ENCODE measurements at regions not wholly inside any gene's neighbourhood (a gene's known extent, or its start where the extent isn't known, plus 50 kb on each side); places are given as distances from the start of the nearest gene placed in this dataset.

DNA sequence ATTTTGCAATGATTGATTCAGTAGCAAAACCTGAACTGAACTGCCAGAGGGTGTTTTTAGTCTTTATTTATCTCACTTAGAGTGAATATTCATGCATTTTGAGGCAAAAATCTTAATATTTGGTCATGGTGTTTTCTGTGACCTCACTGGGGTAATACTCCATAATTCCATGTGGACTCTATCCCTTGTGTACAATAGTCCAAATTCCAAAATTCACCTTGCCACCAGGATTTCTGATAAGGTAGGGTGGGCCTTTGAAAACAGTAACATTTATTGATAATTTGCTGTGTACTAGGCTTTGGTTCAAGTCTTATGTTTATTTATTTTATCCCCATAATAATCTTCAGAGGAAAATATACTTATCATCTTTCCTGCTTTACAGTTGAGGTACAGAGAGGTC, 68.4 kb upstream of the PDE5A start:
- Histone ChIP-seq H3K27ac (ENCODE audit: low read depth, low read length) (no peak overlapping the region), H3K27me3 (ENCODE audit: insufficient read depth, low read length, poor library complexity, severe bottlenecking) (no peaks in the 10 kb centered on the region), H3K36me3 (ENCODE audit: insufficient read depth, low read length) (no peaks in the 10 kb centered on the region), H3K4me1 (ENCODE audit: insufficient read depth, low read length) (no peaks in the 10 kb centered on the region), H3K9me3 (ENCODE audit: low read length) (no peaks in the 10 kb centered on the region), H3K4me3 (ENCODE audit: low read length) (no peak overlapping the region)
- ChIA-PET CTCF (no interaction called here), POLR2A (no interaction called here)
- no peaks in the 10 kb centered on the region for H3K36me3 Mint-ChIP-seq
- peaks cover 0 to 27% of the 10 kb centered on the region in 2 donors for H3K27me3 Mint-ChIP-seq
- H3K4me3 Mint-ChIP-seq = no peak overlapping the region
- H3K27ac Mint-ChIP-seq = no peak overlapping the region
- no peaks in the 10 kb centered on the region for H3K4me1 Mint-ChIP-seq
- DNase-seq = no peak
- H3K9me3 Mint-ChIP-seq = peaks cover 0 to 5% (median 2%) of the 10 kb centered on the region in 5 donors

DNA sequence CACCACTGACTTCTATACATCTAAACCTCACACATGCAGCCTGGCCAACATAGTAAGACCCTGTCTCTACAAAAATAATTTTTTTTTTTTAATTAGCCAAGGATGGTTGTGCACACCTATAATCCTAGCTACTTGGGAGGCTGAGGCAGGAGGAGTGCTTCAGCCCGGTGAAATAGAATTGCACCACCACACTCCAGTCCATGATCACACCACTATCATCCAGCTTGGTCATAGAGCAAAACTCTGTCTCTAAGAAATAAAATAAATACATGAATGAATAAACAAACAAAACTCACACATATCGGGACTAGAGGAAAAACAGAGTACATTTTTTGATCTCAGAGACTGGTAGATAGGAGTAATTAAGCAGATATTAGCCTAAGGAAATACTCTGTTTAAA, 66.6 kb upstream of the PDE5A start:
- Histone ChIP-seq H3K4me1 (ENCODE audit: insufficient read depth, low read length) (no peaks in the 10 kb centered on the region), H3K4me3 (ENCODE audit: low read length) (no peak overlapping the region), H3K36me3 (ENCODE audit: insufficient read depth, low read length) (no peaks in the 10 kb centered on the region), H3K9me3 (ENCODE audit: low read length) (no peaks in the 10 kb centered on the region), H3K27ac (ENCODE audit: low read depth, low read length) (no peak overlapping the region), H3K27me3 (ENCODE audit: insufficient read depth, low read length, poor library complexity, severe bottlenecking) (no peaks in the 10 kb centered on the region)
- H3K27ac Mint-ChIP-seq = no peak overlapping the region
- H3K4me1 Mint-ChIP-seq = no peaks in the 10 kb centered on the region
- peaks cover 0 to 34% of the 10 kb centered on the region in 2 donors for H3K27me3 Mint-ChIP-seq
- peaks cover 7 to 15% (median 12%) of the 10 kb centered on the region in 5 donors for H3K9me3 Mint-ChIP-seq
- H3K4me3 Mint-ChIP-seq = no peak overlapping the region
- POLR2A ChIA-PET = interaction anchor here (0.6 kb wide), 1 partner anchor 470 kb away, joined by 3 read pairs; no protein-coding TSS in a partner anchor
- DNase-seq = no peak
- H3K36me3 Mint-ChIP-seq = peaks cover 0 to 3% (median 0%) of the 10 kb centered on the region in 3 donors
- CTCF ChIA-PET = no interaction called here

DNA sequence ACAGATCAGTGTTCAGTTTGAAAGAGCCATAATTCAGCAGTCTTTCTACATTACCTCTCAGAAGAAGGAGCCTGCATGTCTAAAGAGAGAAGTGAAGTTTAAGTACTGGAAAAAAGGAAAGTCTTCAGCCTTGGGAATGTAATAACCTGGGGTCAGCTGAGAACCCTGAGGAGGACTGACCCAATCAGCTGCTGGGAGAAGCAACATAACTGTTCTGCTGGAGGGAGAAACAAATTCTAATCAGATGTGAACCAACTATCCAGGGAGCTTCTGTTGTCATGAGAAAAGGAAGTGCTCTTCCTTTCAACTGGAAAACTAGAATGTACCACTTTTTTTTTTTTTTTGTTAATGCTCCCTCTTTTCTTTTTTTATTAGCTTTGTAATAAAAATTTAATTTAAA, 64.5 kb upstream of the PDE5A start:
- H3K36me3 Mint-ChIP-seq = peaks cover 0 to 3% (median 0%) of the 10 kb centered on the region in 3 donors
- H3K27ac ChIP-seq (ENCODE audit: low read depth, low read length) = no peak overlapping the region
- ChIA-PET POLR2A (no interaction called here), CTCF (no interaction called here)
- H3K4me1 ChIP-seq (ENCODE audit: insufficient read depth, low read length) = no peaks in the 10 kb centered on the region
- peaks cover 5 to 15% (median 11%) of the 10 kb centered on the region in 5 donors for H3K9me3 Mint-ChIP-seq
- no peak overlapping the region for H3K4me3 ChIP-seq (ENCODE audit: low read length)
- DNase-seq = no peak
- peaks cover 0 to 34% of the 10 kb centered on the region in 2 donors for H3K27me3 Mint-ChIP-seq
- H3K9me3 ChIP-seq (ENCODE audit: low read length) = no peaks in the 10 kb centered on the region
- H3K27ac Mint-ChIP-seq = no peak overlapping the region
- no peak overlapping the region for H3K4me3 Mint-ChIP-seq
- no peaks in the 10 kb centered on the region for H3K36me3 ChIP-seq (ENCODE audit: insufficient read depth, low read length)
- no peaks in the 10 kb centered on the region for H3K4me1 Mint-ChIP-seq
- H3K27me3 ChIP-seq (ENCODE audit: insufficient read depth, low read length, poor library complexity, severe bottlenecking) = no peaks in the 10 kb centered on the region

DNA sequence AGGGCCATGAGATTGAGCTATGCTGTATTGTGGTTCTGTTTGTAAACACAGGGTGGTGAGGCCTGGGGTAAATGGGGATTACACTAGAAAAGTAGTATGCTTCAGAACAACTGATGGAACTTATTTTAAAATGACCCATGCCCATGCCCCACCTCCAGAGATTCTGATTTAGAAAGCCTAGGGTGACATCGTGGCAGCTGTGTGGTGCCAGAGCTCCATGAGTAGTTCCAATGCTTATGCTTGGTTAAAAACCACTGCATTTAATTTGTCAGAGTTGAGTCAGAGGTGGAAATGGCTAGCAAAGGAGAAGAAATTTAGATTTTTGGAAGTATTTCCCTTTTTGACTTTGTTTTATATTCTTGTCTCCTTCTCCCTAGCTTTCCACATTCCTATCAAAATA, 63.4 kb upstream of the PDE5A start:
- Histone ChIP-seq H3K36me3 (ENCODE audit: insufficient read depth, low read length) (no peaks in the 10 kb centered on the region), H3K27ac (ENCODE audit: low read depth, low read length) (no peak overlapping the region), H3K4me1 (ENCODE audit: insufficient read depth, low read length) (no peaks in the 10 kb centered on the region), H3K4me3 (ENCODE audit: low read length) (no peak overlapping the region), H3K27me3 (ENCODE audit: insufficient read depth, low read length, poor library complexity, severe bottlenecking) (no peaks in the 10 kb centered on the region), H3K9me3 (ENCODE audit: low read length) (no peaks in the 10 kb centered on the region)
- peaks cover 0 to 34% of the 10 kb centered on the region in 2 donors for H3K27me3 Mint-ChIP-seq
- H3K4me1 Mint-ChIP-seq = no peaks in the 10 kb centered on the region
- ChIA-PET POLR2A (no interaction called here), CTCF (no interaction called here)
- H3K9me3 Mint-ChIP-seq = peaks cover 5 to 15% (median 11%) of the 10 kb centered on the region in 5 donors
- DNase-seq = no peak
- H3K4me3 Mint-ChIP-seq = no peak overlapping the region
- no peak overlapping the region for H3K27ac Mint-ChIP-seq
- peaks cover 0 to 3% (median 0%) of the 10 kb centered on the region in 3 donors for H3K36me3 Mint-ChIP-seq

- no peak overlapping the region for H3K27ac Mint-ChIP-seq
- no peak for DNase-seq
- peaks cover 5 to 15% (median 11%) of the 10 kb centered on the region in 5 donors for H3K9me3 Mint-ChIP-seq
- H3K36me3 Mint-ChIP-seq = peaks cover 0 to 3% (median 0%) of the 10 kb centered on the region in 3 donors
- H3K4me1 Mint-ChIP-seq = no peaks in the 10 kb centered on the region
- no peak overlapping the region for H3K27ac ChIP-seq (ENCODE audit: low read depth, low read length)
- no peaks in the 10 kb centered on the region for H3K4me1 ChIP-seq (ENCODE audit: insufficient read depth, low read length)
- CTCF ChIA-PET = no interaction called here
- H3K27me3 Mint-ChIP-seq = peaks cover 0 to 33% of the 10 kb centered on the region in 2 donors
- no peaks in the 10 kb centered on the region for H3K27me3 ChIP-seq (ENCODE audit: insufficient read depth, low read length, poor library complexity, severe bottlenecking)
- no peaks in the 10 kb centered on the region for H3K36me3 ChIP-seq (ENCODE audit: insufficient read depth, low read length)
- H3K9me3 ChIP-seq (ENCODE audit: low read length) = no peaks in the 10 kb centered on the region
- H3K4me3 Mint-ChIP-seq = no peak overlapping the region
- POLR2A ChIA-PET = no interaction called here
- H3K4me3 ChIP-seq (ENCODE audit: low read length) = no peak overlapping the region
These were observed 62.3 kb upstream of the PDE5A start for GRCh38 chr4:119690871-119691270.

DNA sequence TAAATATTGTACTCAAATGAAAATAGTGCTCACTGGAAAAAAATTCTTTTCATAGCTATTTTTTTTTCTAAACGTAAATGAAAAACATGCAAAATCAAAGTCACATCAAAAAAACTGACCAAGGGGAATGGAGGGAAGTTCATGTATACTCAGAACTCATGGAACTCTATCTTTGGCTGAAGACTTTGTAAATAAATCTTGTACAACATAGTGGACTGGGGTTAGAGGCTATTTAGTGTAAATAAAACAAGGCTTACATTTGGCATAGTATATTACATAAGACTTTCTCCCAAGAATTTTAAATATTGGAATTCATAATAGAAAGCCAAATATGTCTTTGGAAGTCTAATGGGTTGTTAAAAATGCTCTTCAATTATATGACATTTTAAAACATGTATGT, 59.8 kb upstream of the PDE5A start:
- Histone ChIP-seq H3K27me3 (ENCODE audit: insufficient read depth, low read length, poor library complexity, severe bottlenecking) (no peaks in the 10 kb centered on the region), H3K36me3 (ENCODE audit: insufficient read depth, low read length) (no peaks in the 10 kb centered on the region), H3K27ac (ENCODE audit: low read depth, low read length) (no peak overlapping the region), H3K4me1 (ENCODE audit: insufficient read depth, low read length) (no peaks in the 10 kb centered on the region), H3K9me3 (ENCODE audit: low read length) (no peaks in the 10 kb centered on the region), H3K4me3 (ENCODE audit: low read length) (no peak overlapping the region)
- ChIA-PET CTCF (no interaction called here), POLR2A (no interaction called here)
- no peaks in the 10 kb centered on the region for H3K4me1 Mint-ChIP-seq
- peaks cover 0 to 3% (median 0%) of the 10 kb centered on the region in 3 donors for H3K36me3 Mint-ChIP-seq
- no peak overlapping the region for H3K27ac Mint-ChIP-seq
- peaks cover 5 to 15% (median 11%) of the 10 kb centered on the region in 5 donors for H3K9me3 Mint-ChIP-seq
- no peak overlapping the region for H3K4me3 Mint-ChIP-seq
- DNase-seq = no peak
- peaks cover 0 to 26% of the 10 kb centered on the region in 2 donors for H3K27me3 Mint-ChIP-seq

DNA sequence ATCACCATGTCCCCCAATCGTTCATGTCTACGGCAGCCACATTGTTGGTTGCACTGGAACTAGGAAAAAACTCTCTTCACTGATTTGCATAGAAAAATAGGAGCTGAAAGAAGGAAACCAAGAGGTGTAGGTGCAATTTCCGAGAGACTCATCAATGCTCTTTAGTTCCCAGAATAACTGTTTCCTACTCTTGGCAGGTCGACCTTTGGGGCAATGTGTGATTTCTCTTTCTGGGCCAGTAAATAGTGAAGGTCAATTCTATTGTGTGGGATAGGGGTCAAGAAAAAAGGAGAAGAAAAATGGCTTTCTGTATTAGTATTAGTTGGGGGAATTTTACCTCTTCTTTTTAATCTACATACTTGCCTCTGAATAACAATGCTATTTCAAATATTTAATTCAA, 55.9 kb upstream of the PDE5A start:
- H3K4me3 Mint-ChIP-seq = no peak overlapping the region
- POLR2A ChIA-PET = no interaction called here

DNA sequence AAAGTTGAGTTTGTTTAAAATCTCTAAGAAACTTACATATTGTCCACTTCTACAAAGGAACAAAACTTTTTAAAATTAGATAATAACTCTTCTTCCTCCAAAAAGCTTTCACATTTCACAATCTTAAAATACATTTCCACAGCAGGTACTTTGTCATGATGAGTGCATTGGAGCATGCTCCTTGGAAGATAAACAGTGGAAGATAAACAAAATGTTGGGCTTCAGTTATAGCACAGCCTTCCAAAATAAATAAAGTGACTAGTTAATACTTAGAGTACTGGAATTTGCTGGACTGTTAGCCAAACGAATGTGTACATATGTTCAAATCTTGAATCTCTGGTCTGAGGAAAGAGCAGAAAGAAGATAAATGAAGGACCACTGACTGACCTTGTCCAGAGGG, 54.9 kb upstream of the PDE5A start:
- H3K27me3 ChIP-seq (ENCODE audit: insufficient read depth, low read length, poor library complexity, severe bottlenecking) = no peaks in the 10 kb centered on the region
- CTCF ChIA-PET = no interaction called here
- no peak overlapping the region for H3K4me3 Mint-ChIP-seq

More for the DNA sequence above, 55.9 kb upstream of the PDE5A start:
- Mint-ChIP-seq H3K27ac (no peak overlapping the region), H3K4me1 (no peaks in the 10 kb centered on the region), H3K9me3 (no peaks in the 10 kb centered on the region), H3K36me3 (no peaks in the 10 kb centered on the region), H3K27me3 (peaks cover 4 to 9% of the 10 kb centered on the region in 2 donors)
- no peak overlapping the region for H3K4me3 ChIP-seq (ENCODE audit: low read length)
- H3K4me1 ChIP-seq (ENCODE audit: insufficient read depth, low read length) = no peaks in the 10 kb centered on the region
- H3K9me3 ChIP-seq (ENCODE audit: low read length) = no peaks in the 10 kb centered on the region
- no peak for DNase-seq
- H3K27me3 ChIP-seq (ENCODE audit: insufficient read depth, low read length, poor library complexity, severe bottlenecking) = no peaks in the 10 kb centered on the region
- H3K27ac ChIP-seq (ENCODE audit: low read depth, low read length) = no peak overlapping the region
- CTCF ChIA-PET = no interaction called here
- no peaks in the 10 kb centered on the region for H3K36me3 ChIP-seq (ENCODE audit: insufficient read depth, low read length)

GRCh38 chr4:119682099-119682498, 53.5 kb upstream of the PDE5A start:
- Mint-ChIP-seq H3K9me3 (no peaks in the 10 kb centered on the region), H3K36me3 (no peaks in the 10 kb centered on the region), H3K27ac (no peak overlapping the region), H3K27me3 (peaks cover 4 to 7% of the 10 kb centered on the region in 2 donors), H3K4me3 (no peak overlapping the region), H3K4me1 (no peaks in the 10 kb centered on the region)
- POLR2A ChIA-PET = no interaction called here
- Histone ChIP-seq H3K4me1 (ENCODE audit: insufficient read depth, low read length) (no peaks in the 10 kb centered on the region), H3K4me3 (ENCODE audit: low read length) (no peak overlapping the region), H3K27me3 (ENCODE audit: insufficient read depth, low read length, poor library complexity, severe bottlenecking) (no peaks in the 10 kb centered on the region), H3K36me3 (ENCODE audit: insufficient read depth, low read length) (no peaks in the 10 kb centered on the region), H3K27ac (ENCODE audit: low read depth, low read length) (no peak overlapping the region), H3K9me3 (ENCODE audit: low read length) (no peaks in the 10 kb centered on the region)
- CTCF ChIA-PET = no interaction called here
- no peak for DNase-seq

More for the DNA sequence above, 54.9 kb upstream of the PDE5A start:
- Mint-ChIP-seq H3K27me3 (peaks cover 4 to 8% of the 10 kb centered on the region in 2 donors), H3K36me3 (no peaks in the 10 kb centered on the region), H3K27ac (no peak overlapping the region), H3K4me1 (no peaks in the 10 kb centered on the region), H3K9me3 (no peaks in the 10 kb centered on the region)
- no peak for DNase-seq
- Histone ChIP-seq H3K36me3 (ENCODE audit: insufficient read depth, low read length) (no peaks in the 10 kb centered on the region), H3K9me3 (ENCODE audit: low read length) (no peaks in the 10 kb centered on the region), H3K27ac (ENCODE audit: low read depth, low read length) (no peak overlapping the region), H3K4me3 (ENCODE audit: low read length) (no peak overlapping the region), H3K4me1 (ENCODE audit: insufficient read depth, low read length) (no peaks in the 10 kb centered on the region)
- POLR2A ChIA-PET = no interaction called here
